SK-N-SH (cell line): ENCODE measurements at regions not wholly inside any gene's neighbourhood (a gene's known extent, or its start where the extent isn't known, plus 50 kb on each side); places are given as distances from the start of the nearest gene placed in this dataset.

Source experiments
- CTCF ChIA-PET: fragments of 300-600, 350-600 bp; formaldehyde crosslinking; extraction: SDS; loops from one replicate; lab custom pipeline; 2021; lab: Yijun Ruan, JAX
- POLR2A ChIA-PET: fragments of 350-600 bp; sonication (Branson Sonifier 250); formaldehyde crosslinking; extraction: SDS; loops from one replicate; lab custom pipeline; 2020; ENCODE audit warnings: antibody characterized with exemption, inconsistent platforms; lab: Yijun Ruan, JAX
- DNase-seq: peaks from one replicate; pipeline ENCODE4 v3.0.0; 2012
- H2AFZ ChIP-seq: fragments of 200-600 bp; sonication (generic); 2 replicates; pipeline ENCODE4 v1.8.1; 2016; ENCODE audit warnings: antibody characterized with exemption, mild to moderate bottlenecking, low read depth
- H3F3A ChIP-seq: fragments of 200-600 bp; sonication (generic); replicated peaks from 2 replicates; pipeline ENCODE3; 2016; ENCODE audit warnings: antibody characterized with exemption, mild to moderate bottlenecking; ENCODE audit not compliant: insufficient read depth
- H3K27ac ChIP-seq, 2 experiments: fragments of 200-500 bp in 1 of 2; fragments of 200-600 bp in 1 of 2; sonication (Bioruptor generic) in 1 of 2; sonication (generic), shearing (Covaris generic) in 1 of 2; 2 replicates each; pipeline versions ENCODE4 v1.5.1 to v1.6.1; 2014 to 2016; ENCODE audit warnings: low read depth in 2 of 2, inconsistent platforms in 1 of 2, low read length in 1 of 2, mild to moderate bottlenecking in 1 of 2, mixed read lengths in 1 of 2
- H3K27me3 ChIP-seq: fragments of 200-600 bp; sonication (generic), shearing (Covaris generic); 2 replicates; pipeline ENCODE4 v1.6.1; 2016; ENCODE audit warnings: mixed run types; ENCODE audit not compliant: insufficient read depth
- H3K36me3 ChIP-seq, 2 experiments: fragments of 200-500 bp in 1 of 2; fragments of 200-600 bp in 1 of 2; sonication (Bioruptor generic) in 1 of 2; sonication (generic) in 1 of 2; replicated peaks in 1 of 2; 2 replicates each; pipeline versions ENCODE3 to v1.5.1; 2014 to 2016; ENCODE audit warnings: low read length in 1 of 2, mild to moderate bottlenecking in 1 of 2; ENCODE audit not compliant: insufficient read depth in 2 of 2, control insufficient read depth in 1 of 2
- H3K4me1 ChIP-seq, 2 experiments: fragments of 200-500 bp in 1 of 2; fragments of 200-600 bp in 1 of 2; sonication (Bioruptor generic) in 1 of 2; sonication (generic), shearing (Covaris generic) in 1 of 2; 2 replicates each; pipeline versions ENCODE4 v1.5.1 to v1.6.1; 2014 to 2016; ENCODE audit warnings: low read depth in 1 of 2, low read length in 1 of 2, mixed run types in 1 of 2; ENCODE audit not compliant: insufficient read depth in 2 of 2, control insufficient read depth in 1 of 2
- H3K4me2 ChIP-seq: fragments of 200-600 bp; sonication (generic), shearing (Covaris generic); 2 replicates; pipeline ENCODE4 v1.6.1; 2017; ENCODE audit warnings: mixed run types
- H3K4me3 ChIP-seq, 2 experiments: fragments of 200-500 bp in 1 of 2; fragments of 200-600 bp in 1 of 2; sonication (Bioruptor generic) in 1 of 2; sonication (generic), shearing (Covaris generic) in 1 of 2; 2 replicates each; pipeline versions ENCODE4 v1.5.1 to v1.8.1; 2014 to 2016; ENCODE audit warnings: low read depth in 2 of 2, inconsistent platforms in 1 of 2, low read length in 1 of 2, mild to moderate bottlenecking in 1 of 2, mixed read lengths in 1 of 2, moderate library complexity in 1 of 2
- H3K79me2 ChIP-seq: fragments of 200-600 bp; sonication (generic); 2 replicates; pipeline ENCODE4 v1.8.1; 2017; ENCODE audit warnings: mild to moderate bottlenecking; ENCODE audit not compliant: insufficient read depth
- H3K9ac ChIP-seq: fragments of 200-600 bp; sonication (generic); 2 replicates; pipeline ENCODE4 v1.6.1; 2017; ENCODE audit warnings: mixed run types
- H3K9me2 ChIP-seq: fragments of 200-600 bp; sonication (generic); 2 replicates; pipeline ENCODE4 v1.6.1; 2017; ENCODE audit warnings: mixed run types
- H3K9me3 ChIP-seq: fragments of 200-600 bp; sonication (generic); 2 replicates; pipeline ENCODE4 v1.6.1; 2017; ENCODE audit warnings: mixed run types, mild to moderate bottlenecking, moderate library complexity
- H4K20me1 ChIP-seq: fragments of 200-600 bp; sonication (generic); 2 replicates; pipeline ENCODE4 v1.6.1; 2017; ENCODE audit warnings: mild to moderate bottlenecking, mixed run types; ENCODE audit not compliant: insufficient read depth
- CHD2 ChIP-seq: fragments of 150-350 bp; IDR thresholded peaks from 2 replicates; pipeline ENCODE4 v1.6.1; 2018; ENCODE audit warnings: low read length; ENCODE audit not compliant: partially characterized antibody
- EP300 ChIP-seq, 2 experiments: IDR thresholded peaks; 2 replicates each; pipeline versions ENCODE4 v1.4.0 to v1.6.1; 2012; ENCODE audit warnings: borderline replicate concordance in 1 of 2, low read depth in 1 of 2, low read length in 1 of 2
- EZH2phosphoT487 ChIP-seq: fragments of 200-600 bp; sonication (generic); IDR thresholded peaks from 2 replicates; pipeline ENCODE4 v1.6.1; 2017; ENCODE audit warnings: low read depth, mixed run types, mild to moderate bottlenecking, antibody characterized with exemption, moderate library complexity, borderline replicate concordance
- FOXM1 ChIP-seq: IDR thresholded peaks from 2 replicates; pipeline ENCODE4 v1.4.0; 2012; ENCODE audit warnings: low read depth, mild to moderate bottlenecking
- WGBS: methylation state at CpG from one replicate; pipeline ENCODE4 v1.1.6; 2017; ENCODE audit warnings: low lambda C conversion rate; 5-methylcytosine and 5-hydroxymethylcytosine counted together
- TF ChIP-seq, protein P1 (sequence below): fragments of 200-600 bp; sonication (generic); IDR thresholded peaks from 2 replicates; pipeline ENCODE4 v1.6.1; 2017; ENCODE audit warnings: antibody characterized with exemption, mild to moderate bottlenecking, moderate library complexity

DNA sequence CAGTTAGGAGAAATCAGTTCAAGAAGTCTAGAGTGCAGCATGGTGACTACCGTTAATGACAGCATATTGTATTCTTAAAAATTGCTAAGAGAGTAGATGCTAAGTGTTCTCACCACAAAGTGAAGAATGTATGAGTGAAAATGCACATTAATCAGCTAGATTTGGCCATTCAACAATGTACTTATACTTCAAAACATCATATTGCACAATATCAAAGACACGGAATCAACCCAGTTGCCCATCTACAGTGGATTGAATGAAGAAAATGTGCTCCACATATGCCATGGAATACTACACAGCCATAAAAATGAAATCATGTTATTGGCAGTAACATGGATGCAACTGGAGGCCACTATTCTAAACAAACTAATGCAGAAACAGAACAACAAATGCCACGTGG, 119.9 kb upstream of the NDN start:
- POLR2A ChIA-PET: no interaction called here
- Histone ChIP-seq H4K20me1 (no peaks in the 10 kb centered on the region), H3K4me1 (no peaks in the 10 kb centered on the region), H3K9ac (no peak overlapping the region), H2AFZ (no peak overlapping the region), H3F3A (no peaks in the 10 kb centered on the region)
- 4% methylated on average over 3 of the region's 3 CpGs for WGBS
- no peak for TF ChIP-seq EP300 (IDR thresholded peaks at IDR 0.05; ENCODE audit: borderline replicate concordance in 1 of 2, low read depth in 1 of 2, low read length in 1 of 2)
- TF ChIP-seq FOXM1: no peak
- TF ChIP-seq, all 33 proteins: peak for 0
- Histone ChIP-seq H3K27ac (no peak overlapping the region), H3K36me3 (no peaks in the 10 kb centered on the region), H3K4me2 (no peak overlapping the region), H3K79me2 (no peaks in the 10 kb centered on the region), H3K9me2 (no peaks in the 10 kb centered on the region), H3K27me3 (no peaks in the 10 kb centered on the region), H3K4me3 (no peak overlapping the region), H3K9me3 (no peaks in the 10 kb centered on the region)
- CTCF ChIA-PET: no interaction called here
- no peak for DNase-seq

DNA sequence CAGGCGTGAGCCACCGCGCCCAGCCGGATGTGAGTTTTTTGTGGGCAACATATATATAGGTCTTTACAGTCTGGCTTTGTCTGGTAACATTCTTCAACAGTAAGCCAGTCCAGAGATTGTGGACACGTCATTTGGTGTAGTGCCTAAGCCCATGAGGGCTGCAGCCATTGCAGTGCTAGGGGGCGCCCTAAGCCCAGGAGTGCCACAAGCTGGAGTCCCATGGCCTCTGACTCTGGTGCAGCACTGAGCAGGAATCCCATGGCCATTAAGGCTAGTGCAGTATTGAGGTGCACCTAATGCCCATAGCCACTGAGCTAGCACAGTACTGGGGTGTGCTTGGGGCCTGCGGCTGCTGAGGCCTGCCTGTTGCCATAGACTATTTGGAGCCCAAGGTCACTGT, 136.4 kb upstream of the NDN start:
- TF ChIP-seq, protein P1, sequence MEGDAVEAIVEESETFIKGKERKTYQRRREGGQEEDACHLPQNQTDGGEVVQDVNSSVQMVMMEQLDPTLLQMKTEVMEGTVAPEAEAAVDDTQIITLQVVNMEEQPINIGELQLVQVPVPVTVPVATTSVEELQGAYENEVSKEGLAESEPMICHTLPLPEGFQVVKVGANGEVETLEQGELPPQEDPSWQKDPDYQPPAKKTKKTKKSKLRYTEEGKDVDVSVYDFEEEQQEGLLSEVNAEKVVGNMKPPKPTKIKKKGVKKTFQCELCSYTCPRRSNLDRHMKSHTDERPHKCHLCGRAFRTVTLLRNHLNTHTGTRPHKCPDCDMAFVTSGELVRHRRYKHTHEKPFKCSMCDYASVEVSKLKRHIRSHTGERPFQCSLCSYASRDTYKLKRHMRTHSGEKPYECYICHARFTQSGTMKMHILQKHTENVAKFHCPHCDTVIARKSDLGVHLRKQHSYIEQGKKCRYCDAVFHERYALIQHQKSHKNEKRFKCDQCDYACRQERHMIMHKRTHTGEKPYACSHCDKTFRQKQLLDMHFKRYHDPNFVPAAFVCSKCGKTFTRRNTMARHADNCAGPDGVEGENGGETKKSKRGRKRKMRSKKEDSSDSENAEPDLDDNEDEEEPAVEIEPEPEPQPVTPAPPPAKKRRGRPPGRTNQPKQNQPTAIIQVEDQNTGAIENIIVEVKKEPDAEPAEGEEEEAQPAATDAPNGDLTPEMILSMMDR: peak; percentile 39
- no peak for TF ChIP-seq EZH2phosphoT487
- TF ChIP-seq, all 33 proteins: peak for 1
- no peaks in the 10 kb centered on the region for H3K27me3 ChIP-seq

DNA sequence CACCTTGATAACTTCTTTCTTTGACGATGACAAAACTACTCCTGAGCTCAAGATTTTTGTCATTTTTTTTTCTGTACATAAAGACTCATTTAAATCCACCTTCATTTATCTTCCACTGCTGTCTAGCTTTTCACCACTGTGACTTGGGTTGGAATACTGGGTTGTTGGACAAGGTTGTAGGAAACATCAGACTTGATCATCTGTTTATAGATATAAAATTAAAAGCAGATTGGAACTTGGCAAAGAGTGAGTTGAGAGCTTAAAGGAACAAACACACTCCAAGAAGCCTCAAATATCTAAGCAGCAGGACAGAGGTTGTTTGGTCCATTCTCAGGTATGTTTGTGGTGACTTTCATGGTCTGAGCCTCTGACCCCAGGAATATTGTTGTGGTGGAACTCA, 141.7 kb upstream of the NDN start:
- Histone ChIP-seq H3K9me3 (no peaks in the 10 kb centered on the region), H3K4me2 (no peak overlapping the region), H3K4me3 (no peak overlapping the region), H3K9ac (no peak overlapping the region), H3K79me2 (no peaks in the 10 kb centered on the region), H3K36me3 (no peaks in the 10 kb centered on the region), H4K20me1 (no peaks in the 10 kb centered on the region), H3K9me2 (no peaks in the 10 kb centered on the region), H3K4me1 (no peaks in the 10 kb centered on the region), H3K27me3 (no peaks in the 10 kb centered on the region; the same call in 1 of the 2 replicates), H3K27ac (no peak overlapping the region), H2AFZ (no peak overlapping the region), H3F3A (no peaks in the 10 kb centered on the region)
- no peak for TF ChIP-seq CHD2
- 6% methylated on average over 1 of the region's 1 CpG for WGBS
- DNase-seq: no peak
- ChIA-PET CTCF (no interaction called here), POLR2A (no interaction called here)

More for the DNA sequence above, 136.4 kb upstream of the NDN start:
- Histone ChIP-seq H3K4me3 (no peak overlapping the region), H3K36me3 (no peaks in the 10 kb centered on the region), H3K4me1 (no peaks in the 10 kb centered on the region), H3K9me2 (no peaks in the 10 kb centered on the region), H2AFZ (no peak overlapping the region), H3K4me2 (no peak overlapping the region), H3K79me2 (no peaks in the 10 kb centered on the region), H3K27ac (no peak overlapping the region), H4K20me1 (no peaks in the 10 kb centered on the region), H3K9me3 (no peaks in the 10 kb centered on the region), H3K9ac (no peak overlapping the region), H3F3A (no peaks in the 10 kb centered on the region)
- ChIA-PET POLR2A (no interaction called here), CTCF (interaction anchor here (1.3 kb wide), 1 partner anchor 36 kb away, joined by 3 read pairs; no protein-coding TSS in a partner anchor)
- DNase-seq: no peak
- 60% methylated on average over 6 of the region's 7 CpGs for WGBS
